GM19238 (cell line): ENCODE measurements at regions not wholly inside any gene's neighbourhood (a gene's known extent, or its start where the extent isn't known, plus 50 kb on each side); places are given as distances from the start of the nearest gene placed in this dataset.

Experiments used
- DNase-seq: peaks from one replicate; pipeline ENCODE4 v3.0.0; 2011; ENCODE audit warnings: low spot score; ENCODE audit not compliant: insufficient read length

GRCh38 chr5:5037674-5038073, 102.5 kb upstream of the ADAMTS16 start:
- DNase-seq = no peak

GRCh38 chr5:5039918-5040317, 100.2 kb upstream of the ADAMTS16 start:
- no peak for DNase-seq

- no peak for DNase-seq
Measured at GRCh38 chr5:5040712-5041111, 99.4 kb upstream of the ADAMTS16 start.

- DNase-seq = no peak
Measured at GRCh38 chr5:5042806-5043205, 97.3 kb upstream of the ADAMTS16 start.

GRCh38 chr5:5043346-5043745, 96.8 kb upstream of the ADAMTS16 start:
- DNase-seq = no peak

GRCh38 chr5:5044247-5044840, 95.8 kb upstream of the ADAMTS16 start:
- no peak for DNase-seq

GRCh38 chr5:5046680-5047502, 93.2 kb upstream of the ADAMTS16 start:
- no peak for DNase-seq

GRCh38 chr5:5050801-5051200, 89.3 kb upstream of the ADAMTS16 start:
- DNase-seq = no peak

GRCh38 chr5:5055712-5056111, 84.4 kb upstream of the ADAMTS16 start:
- no peak for DNase-seq

- no peak for DNase-seq
Measured at GRCh38 chr5:5061836-5062235, 78.3 kb upstream of the ADAMTS16 start.

- no peak for DNase-seq
Measured at GRCh38 chr5:5062525-5063302, 77.4 kb upstream of the ADAMTS16 start.

GRCh38 chr5:5063533-5063953, 76.6 kb upstream of the ADAMTS16 start:
- DNase-seq = no peak

GRCh38 chr5:5065472-5065871, 74.7 kb upstream of the ADAMTS16 start:
- no peak for DNase-seq

- no peak for DNase-seq
Measured at GRCh38 chr5:5066276-5067186, 73.6 kb upstream of the ADAMTS16 start.

- DNase-seq = no peak
Measured at GRCh38 chr5:5069851-5070250, 70.3 kb upstream of the ADAMTS16 start.

- no peak for DNase-seq
Measured at GRCh38 chr5:5071554-5071953, 68.6 kb upstream of the ADAMTS16 start.

GRCh38 chr5:5077236-5077635, 62.9 kb upstream of the ADAMTS16 start:
- no peak for DNase-seq

GRCh38 chr5:5078009-5078897, 61.9 kb upstream of the ADAMTS16 start:
- DNase-seq = no peak

GRCh38 chr5:5079876-5080275, 60.3 kb upstream of the ADAMTS16 start:
- DNase-seq = no peak

GRCh38 chr5:5080790-5081189, 59.3 kb upstream of the ADAMTS16 start:
- no peak for DNase-seq
